Fibroblast of villous mesenchyme (primary cell): ENCODE measurements at regions not wholly inside any gene's neighbourhood (a gene's known extent, or its start where the extent isn't known, plus 50 kb on each side); places are given as distances from the start of the nearest gene placed in this dataset. TPM values are rescaled to one million over a fixed set of nuclear protein-coding genes. Genes with fewer than 3 reads are reported as not detected.

Source experiments
- DNase-seq: peaks from one replicate; pipeline ENCODE4 v3.0.0-alpha.2; 2010; ENCODE audit warnings: low read depth
- H3K4me3 ChIP-seq: 2 replicates; pipeline ENCODE4 v1.5.1; 2011; ENCODE audit warnings: low read depth, mild to moderate bottlenecking, low read length
- CTCF ChIP-seq: IDR thresholded peaks from 2 replicates; pipeline ENCODE4 v1.5.1; 2012; ENCODE audit warnings: low read depth, mild to moderate bottlenecking, low read length; ENCODE audit not compliant: insufficient read depth
- small RNA-seq: library from RNA; depleted of rRNA; stranded (forward); fragments of <200 nt; gene quantifications from one replicate; pipeline ENCODE3, GENCODE V24; 2012

- H3K4me3 ChIP-seq, result no peak overlapping the region
- DNase-seq, result no peak
- no peak for TF ChIP-seq CTCF
Measured at GRCh38 chr5:121780406-121780805, 71.3 kb upstream of the FTMT start.

- no peak for TF ChIP-seq CTCF
- H3K4me3 ChIP-seq, result no peak overlapping the region
- no peak for DNase-seq
Measured at GRCh38 chr5:121783700-121784099, 68.0 kb upstream of the FTMT start.

GRCh38 chr5:121793791-121794190 is 57.9 kb upstream of the FTMT start:
- DNase-seq, result no peak
- no peak for TF ChIP-seq CTCF
- H3K4me3 ChIP-seq, result no peak overlapping the region

DNA sequence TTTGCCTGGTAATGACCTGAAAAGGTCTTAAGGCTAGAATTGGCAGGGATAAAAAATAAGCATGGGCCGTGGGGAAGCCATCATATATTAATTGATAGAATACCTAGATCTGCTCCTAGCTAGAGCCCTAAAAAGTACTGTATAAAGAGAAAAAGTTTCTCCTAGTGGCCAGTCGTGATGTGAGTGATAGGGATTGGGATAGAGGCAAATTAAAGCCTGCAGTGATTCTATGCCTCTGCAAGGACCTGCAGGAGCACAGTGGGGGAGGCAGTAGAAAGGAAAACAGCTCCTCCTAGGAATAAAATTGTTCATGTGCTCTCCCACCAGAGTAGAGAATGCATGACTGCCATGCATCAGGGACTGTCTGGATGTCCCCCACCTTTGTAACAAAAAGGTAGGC is 56.2 kb upstream of the FTMT start:
- no peak for TF ChIP-seq CTCF
- DNase-seq, result no peak
- H3K4me3 ChIP-seq, result no peak overlapping the region

DNA sequence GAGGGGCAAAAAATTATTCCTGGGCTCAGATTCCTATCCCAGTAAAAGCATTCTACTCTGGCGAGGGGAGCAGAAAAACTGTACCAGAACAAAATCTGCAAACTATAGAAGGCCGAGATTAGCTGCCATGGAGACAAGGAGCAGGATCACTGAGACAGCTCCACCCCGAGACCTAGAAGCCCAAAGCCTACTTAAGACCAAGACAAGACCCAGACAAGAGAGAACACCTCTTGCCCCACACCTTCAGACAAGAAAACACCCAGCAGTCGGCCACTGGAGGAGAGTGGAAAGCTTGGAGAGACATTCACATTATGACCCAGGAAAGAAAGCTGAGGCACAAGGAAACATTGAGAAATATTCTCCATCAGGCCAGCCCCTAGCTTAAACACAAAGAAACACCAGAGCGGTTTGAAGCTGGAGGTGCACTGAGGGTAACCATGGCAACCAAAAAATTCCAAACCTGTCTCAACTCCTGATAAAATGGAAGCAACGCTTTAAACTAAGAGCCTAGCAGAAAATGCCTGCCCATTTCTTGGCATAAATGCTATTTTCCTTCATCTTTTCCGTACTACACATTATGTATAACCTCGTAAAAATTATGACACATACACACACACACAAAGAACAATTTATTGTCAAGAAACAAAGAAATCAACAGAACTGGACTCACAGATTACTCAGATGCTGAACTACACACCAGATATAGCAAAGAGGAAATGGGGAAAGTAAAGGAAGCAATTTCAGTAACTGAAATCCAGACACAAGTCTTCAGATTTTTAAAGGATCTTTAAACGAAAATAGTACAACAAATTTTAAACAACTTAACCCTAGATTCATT is 53.8 kb upstream of the FTMT start:
- no peak for DNase-seq
- TF ChIP-seq CTCF, result no peak
- no peak overlapping the region for H3K4me3 ChIP-seq

Small RNA genes in the stretch of these regions (small RNA-seq; reads per million reads assigned to genes)
- not detected for gene AC010350.1
